Heart right ventricle (tissue), 16 donors: ENCODE measurements at regions not wholly inside any gene's neighbourhood (a gene's known extent, or its start where the extent isn't known, plus 50 kb on each side); places are given as distances from the start of the nearest gene placed in this dataset.

ENCODE experiments used
- ATAC-seq, 8 donors: fragments of 200-7000 bp; cut with Tn5 transposase; one replicate each; pipeline ENCODE4 v1.9.1; 2020; ENCODE audit warnings: mild to moderate bottlenecking in 8 of 8, moderate library complexity in 8 of 8, moderate number of reproducible peaks in 1 of 8
- DNase-seq, 2 donors: peaks; one replicate each; pipeline ENCODE4 v3.0.0-alpha.2; 2020
- H3K27ac ChIP-seq, 10 donors: fragments of 200-600 bp; sonication (generic) in 2 of 10; one replicate each; pipeline versions ENCODE4 v1.5.0 to v1.8.0; 2020 to 2022; ENCODE audit warnings: mild to moderate bottlenecking in 3 of 10
- H3K27me3 ChIP-seq, 7 donors: fragments of 200-600 bp; one replicate each; pipeline ENCODE4 v1.8.0; 2021 to 2022; ENCODE audit warnings: mild to moderate bottlenecking in 2 of 7
- H3K36me3 ChIP-seq, 9 donors: fragments of 200-600 bp; sonication (generic) in 1 of 9; one replicate each; pipeline versions ENCODE4 v1.5.0 to v1.8.0; 2020 to 2022; ENCODE audit warnings: mild to moderate bottlenecking in 2 of 9
- H3K4me1 ChIP-seq, 9 donors: fragments of 200-600 bp; sonication (generic) in 1 of 9; one replicate each; pipeline versions ENCODE4 v1.5.0 to v1.8.0; 2020 to 2022; ENCODE audit warnings: mild to moderate bottlenecking in 4 of 9
- H3K4me3 ChIP-seq, 10 donors: fragments of 200-600 bp; sonication (generic) in 2 of 10; one replicate each; pipeline versions ENCODE4 v1.5.0 to v1.8.0; 2020 to 2022; ENCODE audit warnings: mild to moderate bottlenecking in 7 of 10, moderate library complexity in 2 of 10
- H3K9me3 ChIP-seq, 11 donors: fragments of 200-600 bp in 10 of 11; sonication (generic) in 2 of 11; one replicate each; pipeline versions ENCODE4 v1.5.0 to v1.8.0; 2013 to 2022; ENCODE audit warnings: mild to moderate bottlenecking in 2 of 11, control low read depth in 1 of 11, moderate library complexity in 1 of 11
- CTCF ChIP-seq, 9 donors: fragments of 200-600 bp; sonication (generic) in 2 of 9; IDR thresholded peaks; one replicate each; pipeline versions ENCODE4 v1.5.0 to v1.8.0; 2021 to 2022; ENCODE audit warnings: antibody characterized with exemption in 9 of 9, mild to moderate bottlenecking in 5 of 9, moderate library complexity in 1 of 9
- WGBS, 2 donors: extraction: QIAGEN DNeasy Blood & Tissue Kit; methylation state at CpG; one replicate each; pipeline ENCODE4 v1.1.7; 2013; ENCODE audit warnings: inconsistent platforms in 1 of 2; 5-methylcytosine and 5-hydroxymethylcytosine counted together
- intact Hi-C, 10 donors: fragments of 100-400 bp; cut with DNase I; formaldehyde crosslinking; loops; one replicate each; pipeline versions ENCODE4 v1.11.1 to v1.14.2; 2022
- donor health status: Arrhythmogenic right ventricular cardiomyopathy.
- donor health status: ischemic (EF 13 %, LVEDD 7.1; RV severe dilation, severe dysfunction).
- donor health status: healthy with polysubstance abuse.
- donor health status: DM: no; HTN: yes; CAD: no.
- donor health status: DM: no; HTN: no; CAD: no.
- donor health status: ischemic (EF 25% LVEDD 6.9; RV normal size, moderate dysfunction).
- donor health status: ischemic (EF 25% LVEDD 5.7; RV mildly dilated, moderate dysfunction).
- donor health status: healthy.
- donor health status: DM: yes; HTN: yes; CAD: no.
- donor health status: Ischemic cardiomyopathy.
- donor health status: ischemic (EF 35%, LVEDD 5.7; RV mildly dilated, moderate dysfunction).
- donor health status: nonischemic (EF 11% LVEDD 7.7; RV severe dilation, severe dysfunction).
- donor health status: DM: yes; HTN: yes; CAD: no.
- donor health status: PGD.
- donor health status: ischemic (EF 29% LVEDD 5.4; RV normal size, mild dysfunction).
- donor health status: nonischemic (EF 23%, LVEDD 6.1; RV moderate dilation, normal function).

GRCh38 chr11:133742353-133742752 is 103.0 kb downstream of the SPATA19 start:
- no peaks in the 10 kb centered on the region for H3K4me1 ChIP-seq
- peaks cover 0 to 14% (median 7%) of the 10 kb centered on the region in 7 donors for H3K27me3 ChIP-seq
- DNase-seq: no peak
- no peak overlapping the region for H3K27ac ChIP-seq
- H3K9me3 ChIP-seq: peaks cover 0 to 6% (median 0%) of the 10 kb centered on the region in 11 donors
- 83 to 84% methylated on average over 3 of the region's 3 CpGs for WGBS, 2 donors
- no peak overlapping the region for H3K4me3 ChIP-seq
- H3K36me3 ChIP-seq: no peaks in the 10 kb centered on the region
- no peak for TF ChIP-seq CTCF (IDR thresholded peaks at IDR 0.05)
- ATAC-seq: no peak
- intact Hi-C loops: no loop called here

- ATAC-seq: no peak
- Histone ChIP-seq H3K36me3 (no peaks in the 10 kb centered on the region), H3K27ac (no peak overlapping the region), H3K27me3 (peaks cover 0 to 14% (median 3%) of the 10 kb centered on the region in 7 donors), H3K4me3 (no peak overlapping the region), H3K4me1 (no peaks in the 10 kb centered on the region), H3K9me3 (peaks cover 0 to 7% (median 0%) of the 10 kb centered on the region in 11 donors)
- no peak for DNase-seq
- TF ChIP-seq CTCF (IDR thresholded peaks at IDR 0.05): no peak
- WGBS, 2 donors: 79 to 81% methylated on average over 12 of the region's 12 CpGs
- intact Hi-C loops: no loop called here
Observed at GRCh38 chr11:133740963-133741362, 104.3 kb downstream of the SPATA19 start.

GRCh38 chr11:133739481-133739880 is 105.8 kb downstream of the SPATA19 start:
- no peak for TF ChIP-seq CTCF (IDR thresholded peaks at IDR 0.05)
- Histone ChIP-seq H3K27ac (no peak overlapping the region), H3K36me3 (no peaks in the 10 kb centered on the region), H3K4me1 (no peaks in the 10 kb centered on the region), H3K9me3 (peaks cover 0 to 9% (median 0%) of the 10 kb centered on the region in 11 donors), H3K27me3 (peaks cover 0 to 14% (median 8%) of the 10 kb centered on the region in 7 donors), H3K4me3 (no peak overlapping the region)
- no peak for ATAC-seq
- intact Hi-C loops: no loop called here
- no peak for DNase-seq

GRCh38 chr11:133738624-133739023 is 106.7 kb downstream of the SPATA19 start:
- Histone ChIP-seq H3K9me3 (peaks cover 0 to 9% (median 0%) of the 10 kb centered on the region in 11 donors), H3K27me3 (peaks cover 0 to 14% (median 3%) of the 10 kb centered on the region in 7 donors), H3K4me1 (no peaks in the 10 kb centered on the region), H3K36me3 (no peaks in the 10 kb centered on the region), H3K27ac (no peak overlapping the region), H3K4me3 (no peak overlapping the region)
- DNase-seq: no peak
- peak in 1 of 8 donors; percentile 35 for ATAC-seq
- intact Hi-C loops: no loop called here
- no peak for TF ChIP-seq CTCF (IDR thresholded peaks at IDR 0.05)
- 92 to 93% methylated on average over 1 of the region's 1 CpG for WGBS, 2 donors
